ENCODE measurements at regions not wholly inside any gene's neighbourhood (a gene's known extent, or its start where the extent isn't known, plus 50 kb on each side); places are given as distances from the start of the nearest gene placed in this dataset.

- ATAC-seq: no peak
- TF ChIP-seq GLIS3 (CRISPR knock-in tag; IDR thresholded peaks at IDR 0.05) (no peak), ZNF565 (CRISPR knock-in tag; conservative IDR thresholded peaks at IDR 0.05; ENCODE audit: low read depth) (no peak), ZNF8 (CRISPR knock-in tag; IDR thresholded peaks at IDR 0.05) (no peak), ISL1 (CRISPR knock-in tag; IDR thresholded peaks at IDR 0.05) (no peak), TOX (CRISPR knock-in tag; IDR thresholded peaks at IDR 0.05; ENCODE audit: borderline replicate concordance) (no peak), ZC3H10 (CRISPR knock-in tag; IDR thresholded peaks at IDR 0.05) (no peak), ZFP3 (CRISPR knock-in tag; IDR thresholded peaks at IDR 0.05) (no peak), RARB (CRISPR knock-in tag; IDR thresholded peaks at IDR 0.05) (no peak), ZNF70 (CRISPR knock-in tag; IDR thresholded peaks at IDR 0.05) (no peak), PPARA (CRISPR knock-in tag; IDR thresholded peaks at IDR 0.05; ENCODE audit: borderline replicate concordance) (no peak), PATZ1 (CRISPR knock-in tag; IDR thresholded peaks at IDR 0.05; ENCODE audit: borderline replicate concordance) (no peak), TSHZ2 (CRISPR knock-in tag; IDR thresholded peaks at IDR 0.05) (no peak), CREB5 (CRISPR knock-in tag; IDR thresholded peaks at IDR 0.05; ENCODE audit: low read depth) (no peak), ARNTL (CRISPR knock-in tag; IDR thresholded peaks at IDR 0.05; ENCODE audit: borderline replicate concordance, low read depth) (no peak), ESRRG (CRISPR knock-in tag; IDR thresholded peaks at IDR 0.05) (no peak), ZFP30 (CRISPR knock-in tag; IDR thresholded peaks at IDR 0.05) (no peak), SNAI2 (CRISPR knock-in tag; IDR thresholded peaks at IDR 0.05) (no peak)
Measured at GRCh38 chr20:12653642-12654041, 355.1 kb upstream of the SPTLC3 start.

- TF ChIP-seq CSRNP3 (CRISPR knock-in tag; IDR thresholded peaks at IDR 0.05): no peak
- no peak for TF ChIP-seq POU6F1 (CRISPR knock-in tag; IDR thresholded peaks at IDR 0.05; ENCODE audit: borderline replicate concordance, low read depth)
- no peak for TF ChIP-seq ZFP30 (CRISPR knock-in tag; IDR thresholded peaks at IDR 0.05)
- no peak for TF ChIP-seq TOX (CRISPR knock-in tag; IDR thresholded peaks at IDR 0.05; ENCODE audit: borderline replicate concordance)
- TF ChIP-seq RARB (CRISPR knock-in tag; IDR thresholded peaks at IDR 0.05): no peak
Measured at GRCh38 chr20:12659942-12660341, 348.8 kb upstream of the SPTLC3 start.

GRCh38 chr20:12660918-12661317 is 347.9 kb upstream of the SPTLC3 start:
- no peak for ATAC-seq
- TF ChIP-seq TSHZ2 (CRISPR knock-in tag; IDR thresholded peaks at IDR 0.05) (no peak), BACH2 (CRISPR knock-in tag; IDR thresholded peaks at IDR 0.05; ENCODE audit: borderline replicate concordance) (no peak), ZNF565 (CRISPR knock-in tag; conservative IDR thresholded peaks at IDR 0.05; ENCODE audit: low read depth) (no peak), CSRNP3 (CRISPR knock-in tag; IDR thresholded peaks at IDR 0.05) (no peak), SNAI2 (CRISPR knock-in tag; IDR thresholded peaks at IDR 0.05) (no peak), POU6F1 (CRISPR knock-in tag; IDR thresholded peaks at IDR 0.05; ENCODE audit: borderline replicate concordance, low read depth) (no peak), CREB5 (CRISPR knock-in tag; IDR thresholded peaks at IDR 0.05; ENCODE audit: low read depth) (no peak), ZFP30 (CRISPR knock-in tag; IDR thresholded peaks at IDR 0.05) (no peak), ARNTL (CRISPR knock-in tag; IDR thresholded peaks at IDR 0.05; ENCODE audit: borderline replicate concordance, low read depth) (no peak), PPARA (CRISPR knock-in tag; IDR thresholded peaks at IDR 0.05; ENCODE audit: borderline replicate concordance) (no peak)

More at GRCh38 chr20:12659942-12660341, 348.8 kb upstream of the SPTLC3 start:
- ATAC-seq: no peak
